NCI-H1092 (cell line): ENCODE measurements at regions not wholly inside any gene's neighbourhood (a gene's known extent, or its start where the extent isn't known, plus 50 kb on each side); places are given as distances from the start of the nearest gene placed in this dataset.

ENCODE experiments used
- DNase-seq: peaks from one replicate; lab custom pipeline; 2025; lab: John Stamatoyannopoulos, UW

- DNase-seq, result no peak
These were observed 88.0 kb upstream of the CDH20 start for GRCh38 chr18:61245276-61245675.

GRCh38 chr18:61248589-61248988 lies 84.6 kb upstream of the CDH20 start:
- DNase-seq, result no peak

DNA sequence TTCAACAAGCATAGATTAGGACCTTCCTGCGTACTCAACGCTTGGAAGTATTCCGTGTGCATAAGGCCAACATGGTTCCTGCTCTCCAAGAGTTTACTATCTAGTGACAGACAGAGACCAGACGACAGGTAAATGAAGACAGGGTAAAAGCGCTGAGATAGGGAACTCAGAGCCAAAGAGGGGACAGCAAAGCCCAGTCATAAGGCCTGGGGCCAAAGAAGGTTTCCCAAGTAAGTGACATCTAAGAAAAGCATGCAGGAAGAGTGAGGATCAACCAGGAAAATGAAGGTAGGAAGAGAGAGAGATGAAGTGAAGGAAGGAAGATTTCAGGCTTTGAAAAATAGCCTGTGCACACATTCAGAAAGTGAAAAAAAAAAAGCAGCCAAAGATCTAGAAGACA lies 76.9 kb upstream of the CDH20 start:
- no peak for DNase-seq

GRCh38 chr18:61261870-61262269 lies 71.4 kb upstream of the CDH20 start:
- DNase-seq, result no peak

DNA sequence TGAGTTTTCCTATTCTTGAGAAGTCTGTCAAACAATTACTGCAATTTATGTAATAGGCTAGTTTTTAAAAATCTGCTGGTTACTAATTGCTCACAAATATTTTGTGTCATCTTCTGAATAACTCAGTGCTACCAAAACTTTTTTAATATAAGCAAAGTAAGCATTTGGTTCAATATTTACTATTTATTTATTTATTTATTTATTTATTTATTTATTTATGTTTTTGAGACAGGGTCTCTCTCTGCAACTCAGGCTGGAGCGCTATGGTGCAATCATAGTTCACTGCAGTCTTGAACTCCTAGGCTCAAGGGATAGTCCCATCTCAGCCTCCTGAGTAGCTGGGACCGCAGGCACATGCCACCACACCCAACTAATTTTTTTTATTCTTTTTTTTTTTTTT lies 60.4 kb upstream of the CDH20 start:
- DNase-seq, result no peak

- DNase-seq, result no peak
These were observed 59.7 kb upstream of the CDH20 start for GRCh38 chr18:61273533-61273932.

GRCh38 chr18:61274416-61274960 lies 58.7 kb upstream of the CDH20 start:
- DNase-seq, result no peak

GRCh38 chr18:61277808-61278207 lies 55.4 kb upstream of the CDH20 start:
- no peak for DNase-seq

DNA sequence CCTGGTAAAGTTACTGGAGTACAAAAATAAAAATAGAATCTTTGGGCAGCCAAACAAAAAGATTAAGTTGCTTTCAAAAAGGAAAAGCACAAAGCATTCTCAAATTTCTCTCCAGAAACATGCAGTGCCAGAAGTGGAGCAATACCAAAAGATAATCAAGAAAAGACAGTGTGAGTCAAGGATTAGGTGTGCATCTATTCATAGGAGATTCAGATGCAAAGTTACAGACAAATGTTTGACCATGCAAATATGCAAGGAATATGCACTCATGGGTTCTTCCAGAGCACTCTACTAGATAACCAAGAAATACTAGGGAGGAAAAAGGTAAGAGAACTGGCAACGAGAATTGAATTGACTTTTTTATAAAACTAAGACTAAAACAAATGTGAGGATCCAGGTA lies 51.8 kb upstream of the CDH20 start:
- no peak for DNase-seq

DNA sequence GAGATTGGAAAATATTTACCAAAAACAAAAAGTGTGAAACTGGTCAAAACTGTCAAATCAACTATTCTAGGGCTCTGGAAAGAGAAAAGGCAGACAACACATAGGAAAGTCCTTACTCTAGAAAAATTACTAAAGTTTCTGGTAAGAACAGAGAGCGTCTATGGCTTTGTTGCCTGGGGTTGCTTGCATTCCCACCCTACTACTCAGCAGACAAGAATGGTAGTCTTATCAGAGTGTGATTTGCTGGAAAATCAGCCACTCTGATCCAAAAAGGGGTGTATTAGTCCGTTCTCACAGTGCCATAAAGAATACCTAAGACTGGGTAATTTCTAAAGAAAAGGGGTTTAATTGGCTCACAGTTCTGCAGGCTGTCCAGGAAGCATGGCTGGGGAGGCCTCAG lies 50.3 kb upstream of the CDH20 start:
- DNase-seq, result no peak
